ENCODE measurements at regions not wholly inside any gene's neighbourhood (a gene's known extent, or its start where the extent isn't known, plus 50 kb on each side); places are given as distances from the start of the nearest gene placed in this dataset.

DNA sequence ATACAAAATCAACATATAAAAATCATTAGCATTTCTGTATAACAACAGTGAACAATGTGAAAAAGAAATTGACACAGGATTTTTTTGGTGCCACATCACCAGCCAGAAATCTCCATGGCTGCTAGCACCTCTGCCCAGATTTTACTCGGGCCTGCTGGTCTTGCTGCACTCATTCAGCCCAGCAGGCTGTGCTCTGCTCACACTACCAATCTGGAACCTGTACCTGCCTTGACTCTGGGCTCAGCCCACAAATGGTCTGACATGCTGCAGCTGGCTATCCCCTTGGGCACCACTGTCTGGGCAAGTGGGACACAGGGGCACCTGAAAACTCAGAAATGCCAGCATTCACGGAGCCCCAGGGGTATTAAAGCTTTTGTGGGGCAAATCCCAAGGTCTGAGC lies 392.5 kb upstream of the NRXN1 start:
- ChIA-PET CTCF (no interaction called here), POLR2A (no interaction called here)

GRCh38 chr2:51420511-51420910 lies 388.6 kb upstream of the NRXN1 start:
- POLR2A ChIA-PET: no interaction called here
- CTCF ChIA-PET: no interaction called here

DNA sequence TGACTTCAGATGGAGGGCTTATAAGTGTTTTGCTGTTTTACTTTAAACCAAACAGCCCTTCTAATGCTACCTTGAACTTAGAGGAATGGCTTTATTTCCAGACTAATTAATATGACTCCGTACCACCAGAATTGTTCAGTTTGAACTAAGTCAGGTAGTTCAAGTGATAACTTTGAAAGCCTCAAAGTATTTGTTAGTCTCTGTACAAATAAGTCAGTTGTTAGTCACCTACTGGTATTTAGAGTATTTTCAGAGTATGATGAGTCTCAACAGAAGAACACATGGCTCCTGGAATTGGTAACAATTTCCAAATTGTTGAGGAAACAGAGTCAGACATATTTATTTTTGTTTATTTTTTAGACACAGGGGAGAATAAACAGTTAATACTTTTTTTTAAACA lies 381.8 kb upstream of the NRXN1 start:
- ChIA-PET POLR2A (no interaction called here), CTCF (no interaction called here)

GRCh38 chr2:51410331-51410730 lies 378.4 kb upstream of the NRXN1 start:
- CTCF ChIA-PET: no interaction called here
- POLR2A ChIA-PET: no interaction called here

- ChIA-PET POLR2A (no interaction called here), CTCF (no interaction called here)
These were observed 378.0 kb upstream of the NRXN1 start for GRCh38 chr2:51409920-51410319.

- POLR2A ChIA-PET: no interaction called here
These were observed 372.3 kb upstream of the NRXN1 start for GRCh38 chr2:51404226-51404625.

DNA sequence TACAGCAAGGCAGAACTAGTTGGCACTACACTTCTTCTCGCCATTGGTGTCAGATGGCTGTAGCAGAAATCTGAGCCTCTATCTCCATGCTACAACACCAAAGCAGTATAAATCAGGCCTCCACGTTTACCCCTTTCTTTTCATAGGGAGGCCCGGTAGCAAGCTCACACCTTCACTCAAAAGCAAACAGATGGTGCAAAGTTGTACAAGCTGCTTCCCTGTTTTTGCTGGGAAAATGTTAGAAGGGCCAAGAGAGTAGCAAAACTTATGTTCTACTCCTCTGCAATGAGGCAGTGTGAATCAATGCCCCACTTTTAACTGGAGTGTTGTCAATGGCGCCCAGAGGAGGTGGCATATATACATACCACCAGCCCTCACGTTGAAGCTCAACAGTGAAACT lies 369.6 kb upstream of the NRXN1 start:
- POLR2A ChIA-PET: no interaction called here
- CTCF ChIA-PET: no interaction called here

More at GRCh38 chr2:51404226-51404625, 372.3 kb upstream of the NRXN1 start:
- CTCF ChIA-PET: no interaction called here

DNA sequence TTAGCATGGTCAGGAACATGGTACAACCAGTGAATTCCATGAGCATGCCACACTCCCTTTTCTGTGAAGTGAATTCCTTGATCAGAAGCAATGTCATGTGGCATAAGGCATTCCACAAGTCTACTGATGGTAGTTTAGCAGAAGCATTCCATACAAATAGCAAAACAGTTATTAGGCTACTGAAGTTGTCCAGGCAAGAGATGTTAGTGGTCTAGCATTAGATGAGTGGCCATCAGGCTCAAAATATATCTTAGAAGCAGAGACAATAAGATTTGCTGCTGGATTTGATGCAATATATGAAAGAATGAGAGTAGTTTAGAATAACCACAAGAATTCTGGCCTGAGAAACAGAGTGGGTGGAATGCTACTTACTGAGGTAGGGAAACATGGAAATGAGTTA lies 355.3 kb upstream of the NRXN1 start:
- ChIA-PET CTCF (no interaction called here), POLR2A (no interaction called here)

DNA sequence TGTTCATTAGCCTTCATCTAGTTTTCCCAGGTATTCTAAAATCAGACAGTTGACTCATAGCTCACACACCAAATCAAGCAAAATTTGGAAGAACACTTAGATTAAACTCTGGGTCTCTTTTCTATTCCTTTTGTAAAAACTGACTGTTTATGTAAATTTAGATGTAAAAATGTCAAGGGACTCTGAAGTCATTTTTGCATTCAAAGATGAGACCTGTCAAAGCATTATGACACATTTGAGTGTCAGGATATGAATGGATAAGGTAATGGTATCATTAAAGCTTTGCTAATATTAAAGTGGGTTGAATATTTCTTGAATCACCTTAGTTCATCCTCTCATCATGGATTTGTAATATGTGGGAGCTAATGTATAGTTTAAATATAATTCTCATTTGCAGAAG lies 348.1 kb upstream of the NRXN1 start:
- POLR2A ChIA-PET: no interaction called here
- CTCF ChIA-PET: no interaction called here

- POLR2A ChIA-PET: no interaction called here
- CTCF ChIA-PET: no interaction called here
These were observed 336.3 kb upstream of the NRXN1 start for GRCh38 chr2:51368250-51368649.

- CTCF ChIA-PET: no interaction called here
- POLR2A ChIA-PET: no interaction called here
These were observed 318.2 kb upstream of the NRXN1 start for GRCh38 chr2:51350100-51350499.

DNA sequence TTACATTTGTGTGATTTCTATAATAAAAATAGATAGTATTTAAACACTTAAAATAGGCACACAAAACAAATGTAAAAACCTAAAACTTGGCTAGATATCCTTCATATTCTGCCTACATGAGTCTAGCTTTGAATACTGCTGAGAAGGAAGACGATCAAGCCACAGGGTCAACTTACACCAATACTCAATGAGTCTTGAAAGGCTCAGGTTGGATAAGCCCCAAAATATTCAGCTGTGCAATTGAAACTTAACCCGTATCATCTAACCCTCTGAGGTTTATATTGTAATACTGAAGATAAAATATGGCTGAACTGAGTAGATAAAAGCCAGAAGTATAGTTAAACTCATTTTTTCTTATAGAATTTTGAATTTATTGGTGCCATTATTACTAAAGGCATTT lies 313.0 kb upstream of the NRXN1 start:
- CTCF ChIA-PET: no interaction called here
- POLR2A ChIA-PET: no interaction called here

- ChIA-PET CTCF (no interaction called here), POLR2A (no interaction called here)
These were observed 303.4 kb upstream of the NRXN1 start for GRCh38 chr2:51335087-51336058.

- POLR2A ChIA-PET: no interaction called here
These were observed 297.6 kb upstream of the NRXN1 start for GRCh38 chr2:51329512-51329911.

DNA sequence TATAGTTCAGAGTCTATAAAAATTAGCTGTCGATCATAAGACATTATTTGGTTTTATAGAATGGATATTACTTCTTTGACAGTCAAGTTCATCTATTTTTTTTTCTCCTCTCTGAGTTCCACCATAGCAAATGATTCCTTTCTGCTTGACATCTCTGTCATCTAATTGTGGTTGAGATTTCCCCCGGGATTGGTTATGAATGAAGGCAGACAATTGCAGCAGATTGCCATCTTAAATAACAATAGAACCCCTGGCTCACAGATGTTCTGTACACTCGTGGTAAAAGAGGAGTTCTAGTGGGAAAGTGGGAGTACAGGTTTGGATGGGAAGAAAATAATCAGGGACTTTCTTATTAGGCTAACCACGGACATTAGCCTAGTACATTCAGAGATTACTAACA lies 292.1 kb upstream of the NRXN1 start:
- ChIA-PET CTCF (no interaction called here), POLR2A (no interaction called here)

More at GRCh38 chr2:51329512-51329911, 297.6 kb upstream of the NRXN1 start:
- CTCF ChIA-PET: no interaction called here

GRCh38 chr2:51322613-51323012 lies 290.7 kb upstream of the NRXN1 start:
- POLR2A ChIA-PET: no interaction called here
- CTCF ChIA-PET: no interaction called here

DNA sequence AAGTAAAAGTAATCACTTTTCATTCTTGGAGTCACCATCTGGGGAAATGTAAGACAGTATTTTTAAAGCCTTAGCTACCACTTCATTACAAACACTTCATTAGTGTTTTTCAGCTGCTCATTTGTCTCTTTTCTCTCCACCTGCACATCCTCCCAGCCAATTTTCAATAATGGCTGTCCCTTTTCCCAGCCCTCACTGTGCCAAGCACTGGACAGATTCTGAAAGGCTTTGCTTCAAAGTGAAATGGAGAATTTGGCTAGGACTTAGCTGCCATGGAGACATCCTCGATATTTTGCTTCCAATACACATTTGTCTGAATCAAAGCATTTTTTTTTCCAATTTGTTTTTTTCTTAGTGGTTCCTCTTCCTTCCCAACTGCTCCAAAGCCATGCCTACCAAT lies 272.4 kb upstream of the NRXN1 start:
- ChIA-PET POLR2A (no interaction called here), CTCF (no interaction called here)

- CTCF ChIA-PET: no interaction called here
These were observed 269.4 kb upstream of the NRXN1 start for GRCh38 chr2:51301381-51301780.

GRCh38 chr2:51299370-51299769 lies 267.4 kb upstream of the NRXN1 start:
- ChIA-PET POLR2A (no interaction called here), CTCF (no interaction called here)

More at GRCh38 chr2:51301381-51301780, 269.4 kb upstream of the NRXN1 start:
- POLR2A ChIA-PET: no interaction called here

- POLR2A ChIA-PET: no interaction called here
- CTCF ChIA-PET: no interaction called here
These were observed 265.6 kb upstream of the NRXN1 start for GRCh38 chr2:51297488-51297887.

DNA sequence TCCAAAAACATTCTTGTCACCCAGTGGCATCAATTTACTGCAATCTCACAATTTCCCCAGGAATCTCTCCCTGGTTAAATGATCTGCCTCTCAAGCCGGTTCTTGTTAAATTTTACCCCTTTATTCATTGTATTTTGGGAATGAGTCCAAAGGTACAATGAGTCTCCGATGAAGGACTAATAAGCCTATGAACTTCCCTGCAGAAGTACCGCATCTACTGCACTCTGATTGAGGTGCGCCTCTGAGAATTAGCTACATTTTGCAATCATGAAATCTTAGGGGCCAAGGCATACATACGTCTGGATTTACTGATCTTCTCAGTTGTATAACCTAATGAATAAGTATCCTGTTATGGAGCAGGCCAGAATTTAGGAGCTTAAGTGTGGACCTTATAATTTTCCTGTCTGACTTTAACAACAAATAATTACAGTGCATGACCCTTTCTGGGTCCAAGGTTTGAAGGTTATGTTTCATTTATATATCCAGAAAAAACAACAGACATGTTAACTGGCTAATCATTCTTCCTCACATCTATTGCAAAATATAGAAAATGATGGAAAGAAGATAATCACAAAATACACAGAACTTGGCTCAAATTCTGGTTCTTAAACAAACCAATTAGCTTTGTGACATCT lies 261.8 kb upstream of the NRXN1 start:
- CTCF ChIA-PET: interaction anchor here (0.5 kb wide), 1 partner anchor 1614 kb away, joined by 3 read pairs; no protein-coding TSS in a partner anchor
- POLR2A ChIA-PET: no interaction called here

Data from activated CD8-positive, alpha-beta memory T cell treated with anti-CD3 and anti-CD28 coated beads for 36 hours (primary cell).